Activated CD8-positive, alpha-beta memory T cell treated with anti-CD3 and anti-CD28 coated beads, Interleukin-2, amount 50 U/mL, for 48 hours (primary cell): ENCODE measurements at regions not wholly inside any gene's neighbourhood (a gene's known extent, or its start where the extent isn't known, plus 50 kb on each side); places are given as distances from the start of the nearest gene placed in this dataset.
"Not testable (repeated sequence)": the region's sequence is repeated elsewhere in the genome, so short reads cannot be mapped to it uniquely, and the experiment has no call there.

Experiments used
- DNase-seq: peaks from one replicate; pipeline ENCODE4 v3.0.0-alpha.2; 2020

- peak; percentile 55 for DNase-seq
These were observed 146.4 kb downstream of the EMP1 start for GRCh38 chr12:13342971-13343370.

GRCh38 chr12:13340149-13340548 lies 143.6 kb downstream of the EMP1 start:
- DNase-seq, result no peak

GRCh38 chr12:13339538-13339937 lies 143.0 kb downstream of the EMP1 start:
- no peak for DNase-seq

- DNase-seq, result no peak
These were observed 142.6 kb downstream of the EMP1 start for GRCh38 chr12:13339091-13339490.

DNA sequence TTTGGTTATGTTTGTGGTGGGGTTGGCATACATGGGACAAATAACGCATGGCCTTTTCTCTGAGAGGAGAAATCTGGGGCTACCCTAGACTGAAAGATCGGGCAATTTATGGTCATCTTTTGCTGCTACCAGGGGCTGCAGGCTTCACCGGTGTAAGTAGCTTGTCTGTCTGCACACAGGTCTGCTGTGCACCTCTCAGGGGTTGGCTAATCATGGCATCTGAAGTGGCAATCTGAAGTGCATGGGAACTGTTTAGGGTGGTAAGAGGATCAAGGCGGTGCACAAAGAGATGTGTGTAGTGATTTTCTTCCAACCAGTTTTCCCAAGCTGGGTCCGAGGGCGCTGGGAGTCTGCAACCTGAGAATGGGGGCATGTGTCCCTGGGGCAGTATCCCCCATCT lies 141.3 kb downstream of the EMP1 start:
- no peak for DNase-seq

GRCh38 chr12:13336216-13336615 lies 139.7 kb downstream of the EMP1 start:
- no peak for DNase-seq

DNA sequence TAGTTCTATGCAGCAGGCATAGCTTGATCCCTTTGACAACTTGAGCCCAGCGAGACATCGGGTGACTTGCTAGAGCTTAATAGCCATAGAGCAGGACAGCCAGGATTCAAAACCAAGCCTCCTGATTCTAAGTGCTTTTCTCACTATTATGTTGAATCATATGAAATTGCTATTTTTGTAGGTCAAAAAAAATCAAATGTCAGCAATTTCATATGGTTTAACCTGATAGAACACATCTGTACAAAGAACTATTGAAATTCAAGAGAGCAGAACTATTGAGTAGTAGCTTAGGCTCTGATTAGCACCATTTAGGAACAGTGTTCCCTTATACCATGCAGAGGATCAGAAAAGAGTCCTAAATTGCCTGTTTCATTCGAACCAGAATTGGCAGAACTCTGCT lies 132.0 kb downstream of the EMP1 start:
- no peak for DNase-seq

- no peak for DNase-seq
These were observed 129.6 kb downstream of the EMP1 start for GRCh38 chr12:13326076-13326475.

DNA sequence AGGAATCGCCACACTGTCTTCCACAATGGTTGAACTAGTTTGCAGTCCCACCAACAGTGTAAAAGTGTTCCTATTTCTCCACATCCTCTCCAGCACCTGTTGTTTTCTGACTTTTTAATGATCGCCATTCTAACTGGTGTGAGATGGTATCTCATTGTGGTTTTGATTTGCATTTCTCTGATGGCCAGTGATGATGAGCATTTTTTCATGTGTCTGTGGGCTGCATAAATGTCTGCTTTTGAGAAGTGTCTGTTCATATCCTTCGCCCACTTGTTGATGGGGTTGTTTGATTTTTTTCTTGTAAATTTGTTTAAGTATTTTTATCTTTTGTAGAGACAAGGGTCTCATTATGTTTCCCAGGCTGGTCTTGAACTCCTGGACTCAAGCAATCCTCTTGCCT lies 128.5 kb downstream of the EMP1 start:
- DNase-seq, result not testable (repeated sequence)

DNA sequence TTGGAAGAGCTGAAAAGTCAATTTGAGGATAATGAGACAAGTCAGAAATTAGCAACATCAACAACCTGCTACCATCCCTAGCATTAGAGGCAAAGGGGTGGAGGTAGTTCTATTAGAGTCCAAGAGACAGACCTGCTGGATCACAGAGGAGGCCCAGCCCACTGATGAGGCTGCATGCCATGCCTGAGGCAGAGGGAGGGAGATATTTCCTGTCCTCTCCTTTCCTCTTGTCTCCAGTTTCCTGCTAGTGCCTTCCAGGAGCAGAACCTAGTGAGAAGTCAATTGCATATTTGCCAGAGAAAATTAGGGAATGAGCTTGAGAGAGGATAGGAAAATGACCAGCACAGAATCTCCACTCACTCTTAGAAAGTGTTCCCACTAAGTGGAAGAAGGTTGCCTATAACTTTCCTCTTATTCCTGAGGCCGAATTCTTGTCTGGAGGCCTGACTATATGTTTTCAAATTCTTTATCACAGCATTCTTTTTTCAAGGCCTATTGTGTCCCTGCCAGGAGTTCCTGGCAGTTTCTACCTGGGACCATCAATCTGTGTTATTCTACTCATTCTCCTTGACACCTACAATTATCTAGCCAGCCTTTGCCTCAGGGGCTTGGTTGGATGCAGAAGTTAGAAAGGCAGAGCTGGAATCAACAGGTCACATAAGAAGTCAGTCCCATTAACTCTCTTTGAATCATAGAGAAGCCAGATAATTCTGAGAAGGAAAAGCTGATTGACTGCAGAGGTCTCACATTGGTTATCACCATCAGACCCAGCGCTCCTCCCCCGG lies 121.9 kb downstream of the EMP1 start:
- DNase-seq, result no peak

GRCh38 chr12:13316587-13317246 lies 120.2 kb downstream of the EMP1 start:
- DNase-seq, result no peak

GRCh38 chr12:13313886-13314285 lies 117.4 kb downstream of the EMP1 start:
- no peak for DNase-seq

DNA sequence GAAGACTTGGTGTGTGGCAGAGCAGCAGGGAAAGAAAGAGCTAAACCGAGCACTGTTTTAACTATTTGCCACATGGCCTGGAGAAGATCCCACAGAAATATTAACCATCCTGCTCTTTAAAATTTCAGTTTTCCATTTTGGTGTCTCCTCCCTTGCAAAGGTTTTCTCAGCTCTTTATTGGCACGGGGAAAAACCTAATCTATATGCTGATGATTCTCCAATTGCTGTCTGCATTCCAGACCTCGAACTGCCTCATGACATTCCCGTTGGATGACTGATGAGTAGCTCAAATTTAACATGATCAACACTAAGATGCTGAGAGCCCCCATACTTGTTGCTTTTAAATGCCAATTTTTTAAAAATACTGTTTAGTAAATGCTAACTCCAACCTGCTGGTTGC lies 115.0 kb downstream of the EMP1 start:
- no peak for DNase-seq

DNA sequence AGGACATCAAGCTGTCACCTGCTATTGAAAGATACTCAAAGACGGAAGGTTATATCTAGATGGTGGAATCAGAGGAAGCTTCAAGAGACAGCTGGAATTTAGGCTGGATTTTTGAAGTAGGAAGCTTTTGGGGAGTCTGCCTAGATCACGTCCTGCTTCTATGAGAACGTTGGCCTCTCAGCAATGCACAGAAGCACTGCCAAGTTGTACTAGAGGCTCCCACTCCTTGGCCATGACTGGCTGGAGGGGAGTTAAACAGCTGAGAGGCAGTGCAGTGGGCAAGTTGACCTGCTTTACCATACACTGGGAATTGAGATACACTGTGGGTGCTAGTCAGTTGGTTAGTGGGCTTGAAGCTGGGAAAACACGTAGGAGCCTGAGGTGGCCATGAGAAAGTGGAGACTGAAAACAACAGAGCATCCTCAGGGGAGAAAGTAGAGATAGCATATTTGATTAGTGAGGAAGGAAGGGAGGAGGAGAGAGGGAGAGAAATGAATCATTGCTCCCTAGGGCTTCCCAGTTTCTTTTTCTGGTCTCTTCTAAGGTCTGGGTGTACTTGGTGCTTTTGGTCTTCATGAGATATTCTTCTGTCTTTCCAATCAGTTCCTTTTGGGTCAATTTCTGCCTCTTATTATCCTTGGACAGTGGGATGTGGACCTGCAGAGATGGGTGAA lies 110.8 kb downstream of the EMP1 start:
- no peak for DNase-seq

DNA sequence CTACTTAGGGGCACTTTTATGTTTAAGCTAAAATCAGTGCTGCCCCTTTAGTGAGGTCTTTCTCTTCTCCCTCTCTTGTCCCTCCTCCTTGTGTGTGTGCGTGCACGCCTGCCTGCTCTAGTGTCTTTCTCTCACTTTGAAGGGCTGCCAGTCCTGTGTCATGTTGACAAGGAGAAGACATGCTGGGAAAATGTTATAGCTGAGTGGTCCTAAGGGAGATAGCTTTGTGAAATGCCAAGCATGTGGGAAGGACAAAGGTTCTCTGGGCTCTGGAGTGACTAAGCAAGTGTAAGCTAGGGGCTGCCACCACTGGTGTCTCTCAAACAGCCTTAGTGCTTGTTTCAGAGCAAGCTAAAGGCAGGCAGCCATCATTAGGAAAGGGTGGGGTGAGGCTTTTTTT lies 108.4 kb downstream of the EMP1 start:
- no peak for DNase-seq

DNA sequence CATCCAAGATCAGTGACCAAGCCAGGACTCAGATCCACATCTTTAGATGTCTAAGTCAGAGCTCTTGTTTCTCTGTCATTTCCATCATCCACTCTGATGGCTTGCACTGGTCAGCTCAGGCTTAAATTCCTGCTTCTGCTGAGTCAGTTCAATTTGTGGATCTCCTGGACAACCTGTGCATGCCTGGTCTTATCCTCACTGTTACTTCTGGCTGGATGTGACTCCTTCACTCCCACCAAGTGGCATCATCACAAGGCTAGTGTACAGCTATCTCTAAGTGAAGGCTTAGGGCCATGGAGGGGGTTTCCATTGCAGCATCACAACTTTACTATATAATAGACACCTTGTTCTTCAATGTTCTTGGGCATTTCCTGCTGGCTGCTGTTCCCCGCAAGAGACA lies 102.9 kb downstream of the EMP1 start:
- DNase-seq, result no peak

DNA sequence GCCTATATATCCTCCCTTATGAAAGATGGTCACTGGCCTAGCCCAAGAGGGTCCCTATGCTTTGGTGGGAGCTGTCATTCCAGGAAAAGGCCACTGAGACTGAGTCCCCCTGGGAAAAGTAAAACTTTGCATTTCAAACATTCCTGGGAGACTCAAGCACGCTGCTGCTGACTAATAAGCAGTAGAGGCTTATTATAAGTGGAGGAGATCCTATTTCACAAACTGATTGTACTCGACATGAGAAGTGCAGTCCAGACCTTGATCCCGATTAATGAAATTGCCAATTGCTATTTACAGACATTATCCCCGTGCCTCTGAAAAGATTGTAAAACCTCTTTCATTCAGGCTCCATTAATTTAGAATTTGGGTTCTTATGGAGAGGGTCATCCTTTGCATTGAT lies 96.6 kb downstream of the EMP1 start:
- DNase-seq, result no peak

DNA sequence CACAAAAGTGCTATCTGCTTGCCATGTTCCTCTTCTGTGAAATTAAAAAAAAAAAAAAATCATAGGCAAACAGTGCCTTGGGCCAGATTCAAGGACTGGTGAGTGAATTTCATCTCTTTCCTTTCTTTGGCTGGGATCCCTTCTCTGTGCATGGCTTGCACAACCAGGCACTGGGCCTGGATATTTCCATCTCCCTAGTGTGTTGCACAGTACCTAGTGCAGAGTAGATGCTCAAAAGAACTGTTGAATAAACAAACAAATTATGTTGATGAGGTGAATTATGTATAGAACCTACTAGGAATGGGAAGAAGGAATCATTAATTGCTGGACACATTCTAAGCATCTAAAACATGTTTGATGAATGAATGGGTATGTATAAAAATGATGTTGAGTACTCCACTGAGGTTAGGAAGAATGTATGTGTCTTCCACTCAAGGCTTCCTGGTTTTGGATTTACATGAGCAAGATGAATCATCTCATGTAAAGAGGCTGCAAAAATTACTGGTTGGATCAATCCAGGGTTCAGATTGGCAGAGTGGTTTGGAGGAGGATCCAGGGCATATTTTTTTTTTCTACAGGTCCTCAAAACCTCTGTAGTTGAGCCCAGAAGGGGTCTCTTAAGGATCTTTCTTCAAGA lies 93.2 kb downstream of the EMP1 start:
- no peak for DNase-seq

DNA sequence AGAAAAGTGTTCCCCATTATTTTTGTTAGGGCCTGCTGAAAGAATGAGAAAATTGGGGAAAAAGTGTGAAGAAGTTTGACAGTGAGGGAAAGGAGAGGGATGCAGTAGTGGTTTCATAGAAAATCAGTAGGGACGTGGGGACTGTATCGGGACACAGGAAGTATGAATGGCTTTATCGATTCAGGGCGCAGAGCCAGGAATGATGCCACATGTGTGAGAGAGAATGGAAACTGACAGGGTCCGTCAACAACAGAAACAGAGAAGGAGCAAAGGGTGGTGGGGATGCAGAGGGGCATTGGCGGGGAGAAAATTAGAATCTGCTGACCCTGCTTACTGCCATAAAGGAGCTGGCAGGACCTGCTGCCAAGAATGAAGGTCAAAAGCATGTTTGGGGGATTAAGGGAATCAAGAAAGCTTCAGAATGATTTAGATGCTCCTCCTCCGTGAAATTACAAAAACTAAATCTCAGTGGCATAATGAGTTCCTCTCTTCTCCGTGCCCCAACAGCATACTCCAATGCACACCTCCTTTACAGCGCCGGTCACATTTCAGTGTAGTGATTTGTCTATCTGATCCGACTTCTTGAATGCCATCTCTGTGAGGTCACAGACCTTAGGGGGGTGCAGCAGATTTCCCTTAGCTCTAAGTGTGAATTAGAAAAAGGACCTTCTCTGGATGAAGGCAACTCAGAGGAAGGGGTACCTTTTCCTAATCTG lies 92.6 kb downstream of the EMP1 start:
- DNase-seq, result no peak

- DNase-seq, result no peak
These were observed 92.0 kb downstream of the EMP1 start for GRCh38 chr12:13288501-13288900.

- DNase-seq, result no peak
These were observed 87.3 kb downstream of the EMP1 start for GRCh38 chr12:13283867-13284266.

DNA sequence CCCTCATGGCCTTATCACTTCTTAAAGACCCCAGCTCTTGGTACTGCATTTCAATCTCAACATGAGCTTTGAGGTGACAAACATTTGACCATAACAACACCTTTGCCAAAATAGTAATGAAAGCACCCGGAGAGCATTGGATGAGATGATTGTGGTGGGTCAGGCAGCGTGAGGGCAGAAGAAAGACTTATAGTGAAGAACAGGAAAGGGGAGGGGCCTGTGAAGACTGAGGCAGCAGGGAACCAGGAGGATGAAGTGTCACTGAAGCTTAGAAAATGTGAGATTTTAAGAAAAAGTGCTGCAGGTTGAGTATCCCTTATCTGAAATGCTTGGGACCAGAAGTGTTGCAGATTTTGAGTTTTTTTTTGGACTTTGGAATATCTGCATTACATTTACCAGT lies 86.3 kb downstream of the EMP1 start:
- DNase-seq, result no peak

DNA sequence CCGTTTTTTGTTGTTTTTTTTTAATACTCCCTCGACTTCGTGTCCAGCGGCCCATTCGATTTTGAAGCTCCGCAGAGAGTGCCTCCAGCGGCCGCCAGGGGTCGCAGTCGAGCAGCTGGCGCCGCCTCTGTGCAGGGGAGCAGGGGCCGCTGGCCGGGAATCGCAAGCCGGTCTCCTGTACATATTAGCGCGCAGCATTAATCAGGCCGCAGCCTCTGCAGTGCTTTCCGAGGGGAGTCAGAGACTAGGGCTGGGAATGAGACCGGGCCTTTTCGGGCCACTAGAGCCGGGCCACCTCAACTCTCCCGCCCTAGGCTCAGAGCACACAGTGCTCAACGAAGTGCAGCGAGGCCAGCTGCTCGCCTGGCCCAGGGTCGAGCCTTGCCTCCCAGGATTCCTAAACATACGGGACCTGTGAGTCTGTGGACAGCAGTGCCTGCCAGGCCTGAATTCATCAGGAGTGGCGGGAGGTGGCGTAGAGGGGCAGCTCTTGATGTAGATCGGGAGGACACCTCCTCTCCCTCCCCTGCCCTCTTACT lies 81.8 kb downstream of the EMP1 start:
- DNase-seq, result peak; percentile 90
